BE2C (cell line): ENCODE measurements at regions not wholly inside any gene's neighbourhood (a gene's known extent, or its start where the extent isn't known, plus 50 kb on each side); places are given as distances from the start of the nearest gene placed in this dataset.

Experiments used
- DNase-seq: peaks from one replicate; pipeline ENCODE4 v3.0.0-alpha.2; 2020
- H3K27me3 ChIP-seq: fragments of 250-450 bp; sonication (Bioruptor Pico); 2 replicates; pipeline ENCODE4 v1.5.1; 2020; ENCODE audit warnings: mild to moderate bottlenecking
- H3K36me3 ChIP-seq: fragments of 250-450 bp; sonication (Bioruptor Pico); 2 replicates; pipeline ENCODE4 v1.5.1; 2020; ENCODE audit warnings: mild to moderate bottlenecking
- H3K4me1 ChIP-seq: fragments of 250-450 bp; sonication (Bioruptor Pico); 2 replicates; pipeline ENCODE4 v1.5.1; 2020
- H3K4me3 ChIP-seq: 2 replicates; pipeline ENCODE4 v1.5.1; 2011; ENCODE audit warnings: low read depth, low read length
- H3K9me3 ChIP-seq: fragments of 250-450 bp; sonication (Bioruptor Pico); 2 replicates; pipeline ENCODE4 v1.5.1; 2020
- TF ChIP-seq, protein P1 (sequence below): IDR thresholded peaks from 2 replicates; pipeline ENCODE4 v1.5.1; 2012; ENCODE audit warnings: mild to moderate bottlenecking, low read depth, low read length

DNA sequence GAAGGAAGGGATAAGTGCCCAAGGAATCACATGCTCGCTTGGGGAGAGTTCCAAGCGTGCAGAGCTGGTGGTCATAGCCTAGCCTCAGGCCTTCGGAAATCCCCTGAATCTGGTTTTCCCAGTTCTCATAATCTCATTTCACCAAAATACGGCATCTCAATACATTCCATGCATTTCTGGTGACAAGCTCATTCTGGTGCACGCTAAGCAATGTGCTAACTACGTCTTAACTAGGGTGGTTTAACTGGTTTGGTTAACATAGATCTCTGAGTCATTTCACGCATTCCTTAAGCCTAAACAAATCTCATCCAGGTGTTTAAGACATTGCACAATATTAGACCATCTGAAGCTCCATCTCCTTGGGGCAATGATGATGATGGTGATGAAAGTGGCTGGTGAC is 72.9 kb upstream of the STEAP1B start:
- no peak for DNase-seq
- H3K9me3 ChIP-seq: no peaks in the 10 kb centered on the region
- peaks cover 65% of the 10 kb centered on the region for H3K27me3 ChIP-seq
- no peaks in the 10 kb centered on the region for H3K4me1 ChIP-seq
- TF ChIP-seq, protein P1, sequence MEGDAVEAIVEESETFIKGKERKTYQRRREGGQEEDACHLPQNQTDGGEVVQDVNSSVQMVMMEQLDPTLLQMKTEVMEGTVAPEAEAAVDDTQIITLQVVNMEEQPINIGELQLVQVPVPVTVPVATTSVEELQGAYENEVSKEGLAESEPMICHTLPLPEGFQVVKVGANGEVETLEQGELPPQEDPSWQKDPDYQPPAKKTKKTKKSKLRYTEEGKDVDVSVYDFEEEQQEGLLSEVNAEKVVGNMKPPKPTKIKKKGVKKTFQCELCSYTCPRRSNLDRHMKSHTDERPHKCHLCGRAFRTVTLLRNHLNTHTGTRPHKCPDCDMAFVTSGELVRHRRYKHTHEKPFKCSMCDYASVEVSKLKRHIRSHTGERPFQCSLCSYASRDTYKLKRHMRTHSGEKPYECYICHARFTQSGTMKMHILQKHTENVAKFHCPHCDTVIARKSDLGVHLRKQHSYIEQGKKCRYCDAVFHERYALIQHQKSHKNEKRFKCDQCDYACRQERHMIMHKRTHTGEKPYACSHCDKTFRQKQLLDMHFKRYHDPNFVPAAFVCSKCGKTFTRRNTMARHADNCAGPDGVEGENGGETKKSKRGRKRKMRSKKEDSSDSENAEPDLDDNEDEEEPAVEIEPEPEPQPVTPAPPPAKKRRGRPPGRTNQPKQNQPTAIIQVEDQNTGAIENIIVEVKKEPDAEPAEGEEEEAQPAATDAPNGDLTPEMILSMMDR: no peak
- no peaks in the 10 kb centered on the region for H3K36me3 ChIP-seq
- no peak overlapping the region for H3K4me3 ChIP-seq

DNA sequence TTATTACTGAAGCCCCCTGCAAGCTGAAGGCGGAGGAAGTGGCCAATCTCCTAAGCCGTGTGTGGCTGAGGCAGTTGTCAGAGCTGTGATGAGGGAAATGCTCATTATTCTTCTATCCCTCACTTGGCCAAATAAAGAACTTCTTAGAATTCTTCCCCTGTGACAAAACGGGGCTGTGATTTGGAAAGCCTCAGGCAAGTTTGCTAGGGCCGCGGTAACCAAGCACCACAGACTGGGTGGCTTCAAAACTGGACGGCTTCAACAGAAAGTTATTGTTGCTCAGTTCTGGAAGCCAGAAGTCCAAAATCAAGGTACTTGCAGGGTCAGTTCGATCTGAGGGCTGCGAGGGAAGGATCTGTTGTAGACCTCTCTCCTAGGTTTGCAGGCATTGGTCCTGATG is 72.3 kb upstream of the STEAP1B start:
- Histone ChIP-seq H3K9me3 (no peaks in the 10 kb centered on the region), H3K4me3 (no peak overlapping the region), H3K36me3 (no peaks in the 10 kb centered on the region), H3K27me3 (peaks cover 65% of the 10 kb centered on the region), H3K4me1 (no peaks in the 10 kb centered on the region)
- no peak for DNase-seq
- TF ChIP-seq, protein P1: no peak

DNA sequence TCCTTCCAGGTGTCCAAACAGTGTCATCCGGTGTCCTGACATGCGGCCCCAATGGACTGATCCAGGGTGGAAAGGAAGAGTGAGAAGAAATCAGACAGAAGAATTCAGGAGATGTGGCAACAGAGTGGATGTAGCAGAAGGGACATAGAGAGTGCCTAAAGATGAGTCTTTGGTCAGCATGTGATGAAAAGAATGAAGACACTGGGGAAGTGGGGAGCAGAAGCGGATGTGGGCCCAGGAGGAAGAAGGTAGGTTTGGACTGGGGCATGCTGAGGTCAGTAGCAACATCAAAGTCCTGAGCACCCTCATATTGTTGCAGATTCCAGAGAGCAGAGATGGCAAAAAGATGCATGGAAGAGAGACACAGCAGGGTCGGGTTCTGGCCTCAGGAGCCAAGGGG is 71.8 kb upstream of the STEAP1B start:
- no peaks in the 10 kb centered on the region for H3K36me3 ChIP-seq
- H3K4me3 ChIP-seq: no peak overlapping the region
- H3K9me3 ChIP-seq: no peaks in the 10 kb centered on the region
- H3K4me1 ChIP-seq: no peaks in the 10 kb centered on the region
- H3K27me3 ChIP-seq: peaks cover 64% of the 10 kb centered on the region
- TF ChIP-seq, protein P1: no peak
- no peak for DNase-seq

DNA sequence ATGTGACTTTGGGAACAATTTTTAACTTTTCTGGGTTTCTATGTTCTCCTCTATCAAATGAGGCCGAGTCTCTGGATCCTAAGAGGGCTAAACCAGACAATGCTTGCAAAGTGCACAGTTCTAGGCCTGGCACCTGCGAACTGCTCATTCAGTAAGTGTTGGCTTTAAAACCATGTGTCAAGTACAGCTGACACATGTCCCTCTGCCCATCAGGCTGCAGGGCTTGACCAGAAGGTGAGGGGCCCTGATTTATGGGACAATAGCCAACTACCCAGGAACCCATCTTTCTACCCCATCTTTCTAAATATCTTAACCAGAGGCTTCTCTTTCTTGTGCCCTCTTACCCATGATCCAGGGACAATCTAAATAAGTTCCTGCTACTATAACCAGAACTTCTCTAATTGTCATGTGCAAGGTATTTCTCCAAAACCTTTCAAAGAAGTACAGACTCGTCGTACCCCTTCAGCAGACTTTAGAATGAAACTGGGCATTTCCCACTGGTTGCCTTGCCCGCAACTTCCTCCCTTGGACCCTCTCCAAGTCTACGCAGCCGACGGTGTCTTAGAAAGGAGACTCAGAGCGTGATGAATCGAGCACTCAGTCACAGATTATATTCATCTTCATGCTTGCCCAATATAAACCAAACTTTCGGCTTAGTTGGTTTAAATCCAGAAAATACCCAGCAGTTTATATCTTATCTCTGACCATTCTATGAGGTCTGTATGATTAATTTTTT is 69.8 kb upstream of the STEAP1B start:
- Histone ChIP-seq H3K27me3 (peaks cover 66% of the 10 kb centered on the region), H3K9me3 (no peaks in the 10 kb centered on the region), H3K4me3 (no peak overlapping the region), H3K4me1 (no peaks in the 10 kb centered on the region), H3K36me3 (no peaks in the 10 kb centered on the region)
- no peak for DNase-seq
- TF ChIP-seq, protein P1: no peak

DNA sequence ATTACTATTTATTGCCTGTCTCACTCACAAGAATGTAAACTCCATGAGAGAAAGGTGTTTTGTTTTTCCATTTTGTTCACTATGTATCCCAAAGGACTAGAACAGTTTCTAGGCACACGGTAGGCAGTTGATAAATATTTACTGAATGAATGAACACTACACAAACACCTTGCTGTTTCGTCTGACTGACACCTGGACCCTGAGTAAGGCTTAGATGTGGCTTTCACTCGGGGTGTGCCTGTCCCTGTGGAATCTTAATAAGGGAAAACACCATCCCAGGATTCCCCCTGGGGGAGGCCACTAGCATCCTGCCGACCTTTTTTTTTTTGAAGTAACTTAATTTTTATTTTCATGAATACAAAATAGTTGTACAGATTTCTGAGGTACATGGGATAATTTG is 66.6 kb upstream of the STEAP1B start:
- TF ChIP-seq, protein P1: no peak
- Histone ChIP-seq H3K4me3 (no peak overlapping the region), H3K27me3 (peaks cover 61% of the 10 kb centered on the region), H3K9me3 (no peaks in the 10 kb centered on the region), H3K36me3 (no peaks in the 10 kb centered on the region), H3K4me1 (no peaks in the 10 kb centered on the region)
- no peak for DNase-seq

DNA sequence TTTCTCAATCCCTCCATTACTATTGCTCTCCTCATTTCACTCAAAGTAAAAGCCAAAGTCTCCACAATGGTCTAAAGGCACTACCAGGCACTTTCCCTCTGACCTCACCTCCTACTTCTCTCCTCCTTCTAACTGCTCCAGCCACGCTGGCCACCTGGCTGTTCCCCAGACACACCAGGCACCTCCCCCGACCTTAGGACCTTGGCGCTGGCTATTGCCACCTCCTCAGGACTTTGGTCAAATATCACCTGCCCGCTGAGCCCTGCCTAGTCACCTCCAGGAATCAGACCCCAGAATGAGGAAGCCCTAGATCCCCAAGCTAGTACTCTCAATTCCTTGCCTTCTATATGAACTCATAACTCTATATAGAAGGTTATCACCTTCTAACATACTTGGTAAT is 66.2 kb upstream of the STEAP1B start:
- no peaks in the 10 kb centered on the region for H3K4me1 ChIP-seq
- no peaks in the 10 kb centered on the region for H3K36me3 ChIP-seq
- H3K9me3 ChIP-seq: no peaks in the 10 kb centered on the region
- TF ChIP-seq, protein P1: no peak
- DNase-seq: no peak
- no peak overlapping the region for H3K4me3 ChIP-seq
- H3K27me3 ChIP-seq: peaks cover 57% of the 10 kb centered on the region
